AG09309 (cell line): ENCODE measurements at regions not wholly inside any gene's neighbourhood (a gene's known extent, or its start where the extent isn't known, plus 50 kb on each side); places are given as distances from the start of the nearest gene placed in this dataset.
"Not testable (repeated sequence)": the region's sequence is repeated elsewhere in the genome, so short reads cannot be mapped to it uniquely, and the experiment has no call there.

ENCODE experiments used
- DNase-seq: peaks from one replicate; pipeline ENCODE4 v3.0.0-alpha.2; 2010; ENCODE audit warnings: low read depth
- H3K4me3 ChIP-seq: 2 replicates; pipeline ENCODE4 v1.5.1; 2011; ENCODE audit warnings: mild to moderate bottlenecking, low read depth, low read length, moderate library complexity; ENCODE audit not compliant: control insufficient read depth
- TF ChIP-seq, protein P1 (sequence below): IDR thresholded peaks from 2 replicates; pipeline ENCODE4 v1.5.1; 2011; ENCODE audit warnings: mild to moderate bottlenecking, low read depth, low read length, inconsistent platforms; ENCODE audit not compliant: insufficient read depth, control insufficient read depth; ENCODE audit errors: missing control alignments

- no peak overlapping the region for H3K4me3 ChIP-seq
- no peak for DNase-seq
- TF ChIP-seq, protein P1, sequence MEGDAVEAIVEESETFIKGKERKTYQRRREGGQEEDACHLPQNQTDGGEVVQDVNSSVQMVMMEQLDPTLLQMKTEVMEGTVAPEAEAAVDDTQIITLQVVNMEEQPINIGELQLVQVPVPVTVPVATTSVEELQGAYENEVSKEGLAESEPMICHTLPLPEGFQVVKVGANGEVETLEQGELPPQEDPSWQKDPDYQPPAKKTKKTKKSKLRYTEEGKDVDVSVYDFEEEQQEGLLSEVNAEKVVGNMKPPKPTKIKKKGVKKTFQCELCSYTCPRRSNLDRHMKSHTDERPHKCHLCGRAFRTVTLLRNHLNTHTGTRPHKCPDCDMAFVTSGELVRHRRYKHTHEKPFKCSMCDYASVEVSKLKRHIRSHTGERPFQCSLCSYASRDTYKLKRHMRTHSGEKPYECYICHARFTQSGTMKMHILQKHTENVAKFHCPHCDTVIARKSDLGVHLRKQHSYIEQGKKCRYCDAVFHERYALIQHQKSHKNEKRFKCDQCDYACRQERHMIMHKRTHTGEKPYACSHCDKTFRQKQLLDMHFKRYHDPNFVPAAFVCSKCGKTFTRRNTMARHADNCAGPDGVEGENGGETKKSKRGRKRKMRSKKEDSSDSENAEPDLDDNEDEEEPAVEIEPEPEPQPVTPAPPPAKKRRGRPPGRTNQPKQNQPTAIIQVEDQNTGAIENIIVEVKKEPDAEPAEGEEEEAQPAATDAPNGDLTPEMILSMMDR, result no peak
These were observed 1417.0 kb downstream of the ZPLD1 start for GRCh38 chr3:103851793-103852192.

GRCh38 chr3:103862415-103862814, 1427.6 kb downstream of the ZPLD1 start:
- DNase-seq, result no peak
- TF ChIP-seq, protein P1, result no peak
- no peak overlapping the region for H3K4me3 ChIP-seq

DNA sequence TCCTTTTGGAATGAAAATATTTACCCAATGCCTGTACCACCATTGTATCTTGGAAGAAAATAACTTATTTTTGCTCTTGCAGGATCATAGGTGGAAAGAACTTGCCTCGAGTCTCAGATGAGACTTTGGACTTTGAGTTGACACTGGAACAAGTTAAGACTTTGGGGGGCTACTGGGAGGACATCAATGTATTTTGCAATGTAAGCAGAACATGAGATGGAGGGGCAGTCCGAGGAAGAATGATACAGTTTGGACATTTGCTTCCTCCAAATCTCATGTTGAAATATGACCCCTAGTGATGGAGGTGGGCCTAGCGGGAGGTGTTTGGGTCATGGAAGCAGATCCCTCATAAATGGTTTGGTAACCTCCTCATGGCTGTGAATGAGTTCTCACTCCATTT, 1428.6 kb downstream of the ZPLD1 start:
- no peak overlapping the region for H3K4me3 ChIP-seq
- TF ChIP-seq, protein P1, result no peak
- no peak for DNase-seq

DNA sequence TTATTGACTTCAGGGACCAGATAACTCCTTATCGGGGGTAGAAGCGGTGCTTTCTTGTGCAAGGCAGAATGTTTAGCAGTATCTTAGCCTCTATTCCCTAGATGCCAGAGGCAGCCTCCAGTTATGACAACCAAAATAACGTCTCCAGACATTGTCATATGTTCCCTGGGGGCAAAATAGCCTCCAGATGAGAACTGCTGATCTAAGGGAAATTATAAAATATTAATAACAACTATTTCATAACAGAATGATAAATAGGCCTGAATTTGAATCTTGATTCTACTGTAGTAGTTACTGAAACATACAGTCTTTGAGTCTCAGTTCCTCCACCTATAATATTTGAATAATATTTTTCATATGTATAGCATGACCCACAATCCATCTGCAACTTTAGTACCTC, 1431.3 kb downstream of the ZPLD1 start:
- TF ChIP-seq, protein P1, result no peak
- no peak overlapping the region for H3K4me3 ChIP-seq
- no peak for DNase-seq

GRCh38 chr3:103873021-103873420, 1438.2 kb downstream of the ZPLD1 start:
- H3K4me3 ChIP-seq, result no peak overlapping the region
- DNase-seq, result no peak
- TF ChIP-seq, protein P1, result no peak

DNA sequence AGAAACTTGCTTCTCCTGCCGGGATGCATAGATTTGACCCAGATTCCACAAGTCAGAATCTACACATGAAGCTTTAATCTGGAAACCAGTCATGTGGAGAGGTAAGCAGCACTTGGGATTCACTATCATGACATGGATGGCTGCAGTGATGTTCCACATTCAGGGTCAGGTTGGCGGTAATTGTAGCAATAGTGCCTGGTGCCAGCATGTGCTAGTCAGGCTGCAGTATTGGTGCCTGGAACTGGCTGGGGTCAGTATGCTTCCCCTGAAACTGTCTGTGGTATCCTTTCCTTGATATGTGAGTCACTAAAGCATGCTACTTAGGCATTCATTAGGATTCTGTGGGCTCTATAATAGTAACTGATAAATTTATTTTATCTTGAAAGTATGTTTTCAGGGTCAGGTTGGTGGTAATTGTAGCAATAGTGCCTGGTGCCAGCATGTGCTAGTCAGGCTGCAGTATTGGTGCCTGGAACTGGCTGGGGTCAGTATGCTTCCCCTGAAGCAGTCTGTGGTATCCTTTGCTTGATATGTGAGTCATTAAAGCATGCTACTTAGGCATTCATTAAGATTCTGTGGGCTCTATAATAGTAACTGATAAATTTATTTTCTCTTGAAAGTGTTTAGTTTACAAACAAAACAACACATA, 1439.2 kb downstream of the ZPLD1 start:
- no peak overlapping the region for H3K4me3 ChIP-seq
- TF ChIP-seq, protein P1, result no peak
- no peak for DNase-seq

GRCh38 chr3:103881809-103882208, 1447.0 kb downstream of the ZPLD1 start:
- not testable (repeated sequence) for DNase-seq, H3K4me3 ChIP-seq
